ENCODE measurements at regions not wholly inside any gene's neighbourhood (a gene's known extent, or its start where the extent isn't known, plus 50 kb on each side); places are given as distances from the start of the nearest gene placed in this dataset.

DNA sequence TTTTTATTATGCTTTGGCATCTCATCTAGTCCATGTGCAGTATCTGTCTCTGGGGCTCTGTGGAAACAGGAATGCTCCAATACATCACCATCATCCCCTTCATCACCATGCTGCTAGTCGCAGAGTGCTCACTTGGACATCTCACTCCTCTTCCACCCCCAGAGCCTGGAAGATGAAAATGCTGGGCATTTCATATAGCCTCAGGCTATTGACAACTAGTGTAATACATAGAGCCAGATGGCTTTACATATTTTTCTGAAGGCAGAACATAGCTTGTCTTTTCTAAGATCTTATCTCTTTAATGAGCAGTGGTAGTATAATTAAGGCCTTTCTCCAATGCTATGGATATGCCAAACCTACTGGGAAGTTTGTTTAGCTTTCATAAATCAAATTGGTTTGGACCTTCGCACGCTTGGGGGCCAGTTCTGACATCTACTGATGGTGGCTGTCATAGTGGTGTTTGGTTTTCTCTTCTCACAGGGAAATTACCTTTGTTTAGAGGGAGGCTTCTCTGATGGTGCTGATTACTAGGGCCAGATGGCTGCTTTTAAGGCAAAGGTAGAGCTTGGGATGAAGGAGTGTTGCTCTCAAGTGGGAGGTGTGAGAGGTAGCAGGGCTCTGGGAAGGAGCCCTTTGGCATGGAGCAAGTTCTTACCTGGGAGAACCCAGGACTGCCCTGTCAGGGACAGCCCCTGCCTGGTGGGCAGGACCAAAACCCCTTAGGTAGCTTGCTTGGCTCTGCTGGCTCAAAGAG, 63.1 kb upstream of the CXCL14 start:
- ATAC-seq (no peak), DNase-seq (ENCODE audit: low read depth in 1 of 2, low spot score in 1 of 2) (no peak), FAIRE-seq (no peak)
- no peak overlapping the region for H3K4me3 ChIP-seq
- no peaks in the 10 kb centered on the region for H3K4me1 ChIP-seq
- ChIA-PET POLR2A (no interaction called here), CTCF (no interaction called here)
- 0 out of 3 replicates have a peak, but pooled peaks cover 5% of the 10 kb centered on the region for H3K9me3 ChIP-seq
- TF ChIP-seq TP53 (CRISPR knock-in tag; IDR thresholded peaks at IDR 0.05) (no peak), EHF (CRISPR knock-in tag; IDR thresholded peaks at IDR 0.05) (no peak), CTCF (IDR thresholded peaks at IDR 0.05) (no peak), SMC3 (IDR thresholded peaks at IDR 0.05) (no peak), EP300 (IDR thresholded peaks at IDR 0.05) (no peak), HDAC2 (IDR thresholded peaks at IDR 0.05) (no peak), HOXB5 (CRISPR knock-in tag; IDR thresholded peaks at IDR 0.05) (no peak), FOSB (CRISPR knock-in tag; IDR thresholded peaks at IDR 0.05) (no peak), POLR2A (IDR thresholded peaks at IDR 0.05; ENCODE audit: low read length) (no peak), JUNB (IDR thresholded peaks at IDR 0.05) (no peak), CBX8 (IDR thresholded peaks at IDR 0.05) (no peak), KDM1A (IDR thresholded peaks at IDR 0.05; ENCODE audit: low read depth) (no peak), FOXS1 (CRISPR knock-in tag; IDR thresholded peaks at IDR 0.05) (no peak), MAZ (IDR thresholded peaks at IDR 0.05; ENCODE audit: borderline replicate concordance, low read depth, low read length) (no peak), KDM5A (IDR thresholded peaks at IDR 0.05) (no peak), EHMT2 (IDR thresholded peaks at IDR 0.05; ENCODE audit: low read depth) (no peak), CEBPB (IDR thresholded peaks at IDR 0.05) (no peak)
- TF ChIP-seq, protein P1, sequence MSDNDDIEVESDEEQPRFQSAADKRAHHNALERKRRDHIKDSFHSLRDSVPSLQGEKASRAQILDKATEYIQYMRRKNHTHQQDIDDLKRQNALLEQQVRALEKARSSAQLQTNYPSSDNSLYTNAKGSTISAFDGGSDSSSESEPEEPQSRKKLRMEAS (IDR thresholded peaks at IDR 0.05) = no peak
- no peak overlapping the region for H3K27ac ChIP-seq
- no peak overlapping the region for H3K4me2 ChIP-seq
- WGBS (ENCODE audit: missing lambda C conversion rate) = 16% methylated on average over 3 of the region's 3 CpGs

DNA sequence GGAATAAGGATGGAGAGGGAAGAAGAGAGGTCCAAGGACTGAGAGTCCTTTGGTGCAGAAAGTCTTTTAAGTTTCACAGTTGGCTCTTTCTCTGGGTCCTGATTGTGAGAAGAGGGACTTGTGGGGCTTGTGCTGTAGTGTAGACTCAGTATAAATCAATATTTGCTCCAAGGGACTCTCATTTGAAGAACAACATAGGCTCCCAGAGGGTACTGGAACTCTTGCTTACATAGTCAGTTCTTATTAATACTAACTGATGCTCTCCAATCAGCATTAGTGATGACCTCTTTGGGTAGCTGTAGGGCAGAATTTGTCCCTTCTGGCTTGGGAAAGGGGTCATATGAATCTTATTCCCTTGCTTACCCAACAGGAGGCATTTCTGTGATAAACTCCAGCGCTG, 62.5 kb upstream of the CXCL14 start:
- 0% methylated on average over 1 of the region's 1 CpG for WGBS (ENCODE audit: missing lambda C conversion rate)
- no peak for TF ChIP-seq MAZ (IDR thresholded peaks at IDR 0.05; ENCODE audit: borderline replicate concordance, low read depth, low read length)
- TF ChIP-seq EP300 (IDR thresholded peaks at IDR 0.05) = no peak
- TF ChIP-seq ZNF302 (CRISPR knock-in tag; IDR thresholded peaks at IDR 0.05) = no peak
- no peak for TF ChIP-seq ESRRA (IDR thresholded peaks at IDR 0.05; ENCODE audit: borderline replicate concordance, low read length)
- TF ChIP-seq RARB (CRISPR knock-in tag; IDR thresholded peaks at IDR 0.05) = no peak
- TF ChIP-seq EHF (CRISPR knock-in tag; IDR thresholded peaks at IDR 0.05) = no peak
- TF ChIP-seq JUN (IDR thresholded peaks at IDR 0.05) = no peak
- no peak for TF ChIP-seq ZC3H11A (IDR thresholded peaks at IDR 0.05)
- TF ChIP-seq MAFK (IDR thresholded peaks at IDR 0.05; ENCODE audit: partially characterized antibody) = no peak
- TF ChIP-seq HOXB5 (CRISPR knock-in tag; IDR thresholded peaks at IDR 0.05) = no peak
- no peak for TF ChIP-seq PHF8 (IDR thresholded peaks at IDR 0.05; ENCODE audit: borderline replicate concordance, low read depth)
- no peak for TF ChIP-seq EHMT2 (IDR thresholded peaks at IDR 0.05; ENCODE audit: low read depth)
- Histone ChIP-seq H3K4me2 (no peak overlapping the region), H3K9me3 (0 out of 3 replicates have a peak, but pooled peaks cover 5% of the 10 kb centered on the region), H3K4me3 (no peak overlapping the region), H3K4me1 (no peaks in the 10 kb centered on the region), H3K27ac (no peak overlapping the region)
- FAIRE-seq (no peak), DNase-seq (ENCODE audit: low read depth in 1 of 2, low spot score in 1 of 2) (no peak), ATAC-seq (no peak)
- CTCF ChIA-PET = no interaction called here
- POLR2A ChIA-PET = no interaction called here

DNA sequence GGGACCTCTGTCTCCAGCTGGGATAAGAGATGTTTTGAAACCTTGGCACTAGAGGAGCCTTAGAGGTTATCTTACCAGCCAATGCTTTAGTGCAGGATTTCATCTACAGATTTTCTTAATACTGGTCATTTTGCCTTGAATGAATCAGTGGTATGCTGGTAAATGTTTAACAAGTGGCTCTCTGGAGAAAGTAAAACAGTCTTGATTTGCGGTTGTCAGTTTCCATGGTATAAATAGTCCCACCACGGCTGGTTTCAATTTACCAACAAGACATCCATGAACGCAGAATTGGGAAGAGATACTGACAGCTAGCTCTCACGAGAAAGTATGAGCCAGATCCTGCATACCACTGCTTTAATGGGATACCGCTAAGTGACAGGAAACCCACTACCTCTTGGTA, 56.7 kb upstream of the CXCL14 start:
- H3K4me1 ChIP-seq = no peaks in the 10 kb centered on the region
- H3K4me2 ChIP-seq = no peak overlapping the region
- H3K4me3 ChIP-seq = no peak overlapping the region
- 6% methylated on average over 5 of the region's 5 CpGs for WGBS (ENCODE audit: missing lambda C conversion rate)
- no peak for FAIRE-seq
- ChIA-PET POLR2A (no interaction called here), CTCF (interaction anchor here (0.6 to 1.0 kb wide), 2 partner anchors 35 to 69 kb away, joined by 3 to 4 read pairs; no protein-coding TSS in a partner anchor)
- no peak overlapping the region for H3K27ac ChIP-seq
- no peak for TF ChIP-seq EHF (CRISPR knock-in tag; IDR thresholded peaks at IDR 0.05)
- TF ChIP-seq SREBF2 (IDR thresholded peaks at IDR 0.05) = no peak
- no peak for TF ChIP-seq GATA3 (IDR thresholded peaks at IDR 0.05; ENCODE audit: borderline replicate concordance)
- no peak for TF ChIP-seq FOSL2 (IDR thresholded peaks at IDR 0.05)
- no peak for TF ChIP-seq FOSL2 (CRISPR knock-in tag; IDR thresholded peaks at IDR 0.05)
- no peak for TF ChIP-seq FOSB (CRISPR knock-in tag; IDR thresholded peaks at IDR 0.05)
- TF ChIP-seq SMC3 (IDR thresholded peaks at IDR 0.05) = no peak
- no peak for TF ChIP-seq PHF8 (IDR thresholded peaks at IDR 0.05; ENCODE audit: borderline replicate concordance, low read depth)
- TF ChIP-seq POLR2AphosphoS2 (conservative IDR thresholded peaks at IDR 0.05; ENCODE audit: low read length) = no peak
- TF ChIP-seq CHD2 (IDR thresholded peaks at IDR 0.05; ENCODE audit: low read length, partially characterized antibody) = no peak
- TF ChIP-seq HDAC2 (IDR thresholded peaks at IDR 0.05) = no peak
- TF ChIP-seq JUN (IDR thresholded peaks at IDR 0.05) = no peak
- TF ChIP-seq KDM5A (IDR thresholded peaks at IDR 0.05) = no peak
- TF ChIP-seq EHMT2 (IDR thresholded peaks at IDR 0.05; ENCODE audit: low read depth) = no peak
- TF ChIP-seq HES2 (IDR thresholded peaks at IDR 0.05) = no peak
- TF ChIP-seq NFE2L2 (conservative IDR thresholded peaks at IDR 0.05; ENCODE audit: low read length) = no peak
- no peak for TF ChIP-seq EP300 (IDR thresholded peaks at IDR 0.05)
- TF ChIP-seq RAD21 (conservative IDR thresholded peaks at IDR 0.05 in 1 of 2, IDR thresholded peaks at IDR 0.05 in 1 of 2) = no peak
- no peak for TF ChIP-seq MAFK (IDR thresholded peaks at IDR 0.05; ENCODE audit: partially characterized antibody)
- no peak for TF ChIP-seq ZFP36 (IDR thresholded peaks at IDR 0.05; ENCODE audit: borderline replicate concordance, partially characterized antibody)
- ATAC-seq = no peak
- 0 out of 3 replicates have a peak, but pooled peaks cover 5% of the 10 kb centered on the region for H3K9me3 ChIP-seq
- no peak for DNase-seq (ENCODE audit: low read depth in 1 of 2, low spot score in 1 of 2)

All from A549 (cell line).